ENCODE measurements at regions not wholly inside any gene's neighbourhood (a gene's known extent, or its start where the extent isn't known, plus 50 kb on each side); places are given as distances from the start of the nearest gene placed in this dataset.

GRCh38 chr2:58545300-58546280 lies 304.5 kb upstream of the FANCL start:
- DNase-seq = no peak

GRCh38 chr2:58543442-58543841 lies 302.3 kb upstream of the FANCL start:
- DNase-seq = no peak

- no peak for DNase-seq
These were observed 300.4 kb upstream of the FANCL start for GRCh38 chr2:58541511-58541910.

GRCh38 chr2:58540681-58541080 lies 299.6 kb upstream of the FANCL start:
- DNase-seq = no peak

GRCh38 chr2:58539973-58540372 lies 298.8 kb upstream of the FANCL start:
- DNase-seq = no peak

- no peak for DNase-seq
These were observed 294.9 kb upstream of the FANCL start for GRCh38 chr2:58535990-58536389.

- no peak for DNase-seq
These were observed 294.1 kb upstream of the FANCL start for GRCh38 chr2:58535182-58535581.

GRCh38 chr2:58533376-58533775 lies 292.3 kb upstream of the FANCL start:
- no peak for DNase-seq

- DNase-seq = no peak
These were observed 291.5 kb upstream of the FANCL start for GRCh38 chr2:58532641-58533040.

- DNase-seq = no peak
These were observed 286.5 kb upstream of the FANCL start for GRCh38 chr2:58527647-58528046.

- no peak for DNase-seq
These were observed 280.9 kb upstream of the FANCL start for GRCh38 chr2:58521803-58522554.

GRCh38 chr2:58520903-58521302 lies 279.8 kb upstream of the FANCL start:
- no peak for DNase-seq

GRCh38 chr2:58517881-58518280 lies 276.8 kb upstream of the FANCL start:
- DNase-seq = no peak

GRCh38 chr2:58516695-58517094 lies 275.6 kb upstream of the FANCL start:
- DNase-seq = no peak

GRCh38 chr2:58515827-58516573 lies 274.9 kb upstream of the FANCL start:
- no peak for DNase-seq

GRCh38 chr2:58514252-58514651 lies 273.1 kb upstream of the FANCL start:
- DNase-seq = no peak

- DNase-seq = no peak
These were observed 271.8 kb upstream of the FANCL start for GRCh38 chr2:58512878-58513277.

GRCh38 chr2:58508006-58508405 lies 266.9 kb upstream of the FANCL start:
- DNase-seq = no peak

GRCh38 chr2:58503918-58504317 lies 262.8 kb upstream of the FANCL start:
- DNase-seq = no peak

- DNase-seq = no peak
These were observed 261.8 kb upstream of the FANCL start for GRCh38 chr2:58502931-58503330.

GRCh38 chr2:58501371-58502160 lies 260.4 kb upstream of the FANCL start:
- no peak for DNase-seq

- no peak for DNase-seq
These were observed 256.0 kb upstream of the FANCL start for GRCh38 chr2:58497168-58497567.

Measured in amniotic stem cell (primary cell).